ENCODE measurements at regions not wholly inside any gene's neighbourhood (a gene's known extent, or its start where the extent isn't known, plus 50 kb on each side); places are given as distances from the start of the nearest gene placed in this dataset.

DNA sequence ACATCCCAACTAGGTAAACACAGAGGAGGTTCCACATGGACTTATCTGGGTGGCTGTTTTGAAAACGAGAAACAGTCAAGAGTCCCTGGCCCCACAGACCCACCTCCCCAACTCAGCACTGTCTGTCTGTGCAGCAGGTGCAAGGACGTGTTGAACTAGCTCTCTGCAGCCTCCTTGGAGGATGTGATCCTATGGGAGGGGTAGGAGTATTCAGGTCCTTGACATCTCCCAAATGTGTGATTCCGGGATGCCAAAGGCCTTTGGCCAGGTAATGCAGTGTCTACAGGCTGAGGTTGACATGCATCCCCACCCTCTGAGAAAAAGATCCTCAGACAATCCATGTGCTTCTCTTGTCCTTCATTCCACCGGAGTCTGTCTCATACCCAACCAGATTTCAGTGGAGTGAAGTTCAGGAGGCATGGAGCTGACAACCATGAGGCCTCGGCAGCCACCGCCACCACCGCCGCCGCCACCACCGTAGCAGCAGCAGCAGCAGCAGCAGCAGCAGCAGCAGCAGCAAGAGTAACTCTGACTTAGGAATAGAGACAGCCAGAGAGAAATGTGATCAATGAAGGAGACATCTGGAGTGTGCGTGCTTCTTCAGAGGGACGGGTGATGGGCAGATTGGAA lies 151.6 kb upstream of the CAMK1G start:
- TF ChIP-seq, protein P1, sequence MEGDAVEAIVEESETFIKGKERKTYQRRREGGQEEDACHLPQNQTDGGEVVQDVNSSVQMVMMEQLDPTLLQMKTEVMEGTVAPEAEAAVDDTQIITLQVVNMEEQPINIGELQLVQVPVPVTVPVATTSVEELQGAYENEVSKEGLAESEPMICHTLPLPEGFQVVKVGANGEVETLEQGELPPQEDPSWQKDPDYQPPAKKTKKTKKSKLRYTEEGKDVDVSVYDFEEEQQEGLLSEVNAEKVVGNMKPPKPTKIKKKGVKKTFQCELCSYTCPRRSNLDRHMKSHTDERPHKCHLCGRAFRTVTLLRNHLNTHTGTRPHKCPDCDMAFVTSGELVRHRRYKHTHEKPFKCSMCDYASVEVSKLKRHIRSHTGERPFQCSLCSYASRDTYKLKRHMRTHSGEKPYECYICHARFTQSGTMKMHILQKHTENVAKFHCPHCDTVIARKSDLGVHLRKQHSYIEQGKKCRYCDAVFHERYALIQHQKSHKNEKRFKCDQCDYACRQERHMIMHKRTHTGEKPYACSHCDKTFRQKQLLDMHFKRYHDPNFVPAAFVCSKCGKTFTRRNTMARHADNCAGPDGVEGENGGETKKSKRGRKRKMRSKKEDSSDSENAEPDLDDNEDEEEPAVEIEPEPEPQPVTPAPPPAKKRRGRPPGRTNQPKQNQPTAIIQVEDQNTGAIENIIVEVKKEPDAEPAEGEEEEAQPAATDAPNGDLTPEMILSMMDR (IDR thresholded peaks at IDR 0.05): no peak
- Histone ChIP-seq H3K27me3 (ENCODE audit: low read depth) (peaks cover 8% of the 10 kb centered on the region), H3K4me3 (no peak overlapping the region), H3K36me3 (no peaks in the 10 kb centered on the region), H3K4me1 (no peaks in the 10 kb centered on the region), H3K9me3 (no peaks in the 10 kb centered on the region), H3K27ac (no peak overlapping the region)
- DNase-seq (no peak), ATAC-seq (no peak)
- intact Hi-C loops (cut with DNase I): no loop called here

DNA sequence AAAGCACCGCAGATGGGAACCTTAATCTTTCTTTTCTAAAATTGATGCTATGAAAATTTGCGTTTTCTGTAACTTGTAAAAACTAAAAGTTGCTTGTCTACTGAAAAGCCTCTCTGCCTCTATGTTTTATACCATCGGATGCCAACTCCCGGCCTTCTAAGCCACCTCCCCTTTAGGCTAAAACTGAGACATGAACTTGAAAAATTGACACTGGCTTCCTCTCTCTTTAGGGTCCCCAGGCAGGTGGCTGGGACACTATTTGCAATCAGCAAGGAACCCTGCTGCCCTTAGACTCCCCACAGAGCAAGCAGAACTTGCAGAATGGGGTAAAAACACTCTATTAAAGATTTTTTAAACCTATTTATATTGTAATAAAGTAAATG lies 151.1 kb upstream of the CAMK1G start:
- Histone ChIP-seq H3K27ac (no peak overlapping the region), H3K36me3 (no peaks in the 10 kb centered on the region), H3K27me3 (ENCODE audit: low read depth) (peaks cover 8% of the 10 kb centered on the region), H3K4me3 (no peak overlapping the region), H3K4me1 (no peaks in the 10 kb centered on the region), H3K9me3 (no peaks in the 10 kb centered on the region)
- TF ChIP-seq, protein P1 (IDR thresholded peaks at IDR 0.05): no peak
- DNase-seq (no peak), ATAC-seq (no peak)
- intact Hi-C loops (cut with DNase I): no loop called here

DNA sequence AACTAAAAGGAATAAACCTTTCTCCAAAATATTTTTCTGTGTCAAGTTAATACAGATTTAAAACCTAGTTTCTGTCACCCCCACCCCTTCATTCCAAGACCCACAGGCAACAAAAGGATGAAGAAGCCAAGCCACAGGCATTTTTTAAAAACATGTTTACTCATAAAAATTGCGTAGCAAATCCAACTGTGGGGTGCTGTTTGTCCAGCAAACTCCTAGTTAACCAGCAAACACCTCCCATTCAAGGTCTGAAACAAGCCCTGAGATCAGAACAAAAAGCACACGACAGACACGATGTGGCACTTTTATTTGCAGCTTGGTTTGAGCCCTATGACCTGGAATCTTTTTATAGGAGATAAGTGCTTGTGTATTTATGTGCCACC lies 149.9 kb upstream of the CAMK1G start:
- no peaks in the 10 kb centered on the region for H3K36me3 ChIP-seq
- no peaks in the 10 kb centered on the region for H3K9me3 ChIP-seq
- DNase-seq (no peak), ATAC-seq (no peak)
- no peaks in the 10 kb centered on the region for H3K4me1 ChIP-seq
- no peak overlapping the region for H3K4me3 ChIP-seq
- TF ChIP-seq, protein P1 (IDR thresholded peaks at IDR 0.05): no peak
- no peak overlapping the region for H3K27ac ChIP-seq
- intact Hi-C loops (cut with DNase I): no loop called here
- peaks cover 8% of the 10 kb centered on the region for H3K27me3 ChIP-seq (ENCODE audit: low read depth)

DNA sequence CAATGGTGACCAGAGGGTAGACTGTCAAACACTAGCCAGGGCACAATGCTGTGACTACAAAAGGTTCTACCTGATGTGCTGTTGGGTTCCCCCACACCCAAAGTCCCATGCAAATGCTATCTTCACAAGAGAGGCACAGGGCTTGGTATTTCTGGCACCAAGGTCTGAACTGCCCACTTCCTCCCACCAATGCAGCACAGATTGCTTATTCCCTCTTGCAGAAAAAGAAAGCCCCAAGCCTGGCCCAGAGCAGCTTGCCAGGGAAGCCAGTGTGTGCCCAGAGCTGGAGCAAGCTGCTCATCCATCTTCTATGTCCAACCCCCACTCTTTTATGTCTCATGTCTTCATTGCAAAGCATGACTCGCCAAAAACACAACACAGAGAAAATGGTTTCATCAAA lies 149.4 kb upstream of the CAMK1G start:
- H3K27ac ChIP-seq: no peak overlapping the region
- H3K4me3 ChIP-seq: no peak overlapping the region
- no peaks in the 10 kb centered on the region for H3K9me3 ChIP-seq
- peaks cover 8% of the 10 kb centered on the region for H3K27me3 ChIP-seq (ENCODE audit: low read depth)
- no peaks in the 10 kb centered on the region for H3K4me1 ChIP-seq
- no peaks in the 10 kb centered on the region for H3K36me3 ChIP-seq
- TF ChIP-seq, protein P1 (IDR thresholded peaks at IDR 0.05): no peak
- DNase-seq (no peak), ATAC-seq (no peak)
- intact Hi-C loops (cut with DNase I): no loop called here

DNA sequence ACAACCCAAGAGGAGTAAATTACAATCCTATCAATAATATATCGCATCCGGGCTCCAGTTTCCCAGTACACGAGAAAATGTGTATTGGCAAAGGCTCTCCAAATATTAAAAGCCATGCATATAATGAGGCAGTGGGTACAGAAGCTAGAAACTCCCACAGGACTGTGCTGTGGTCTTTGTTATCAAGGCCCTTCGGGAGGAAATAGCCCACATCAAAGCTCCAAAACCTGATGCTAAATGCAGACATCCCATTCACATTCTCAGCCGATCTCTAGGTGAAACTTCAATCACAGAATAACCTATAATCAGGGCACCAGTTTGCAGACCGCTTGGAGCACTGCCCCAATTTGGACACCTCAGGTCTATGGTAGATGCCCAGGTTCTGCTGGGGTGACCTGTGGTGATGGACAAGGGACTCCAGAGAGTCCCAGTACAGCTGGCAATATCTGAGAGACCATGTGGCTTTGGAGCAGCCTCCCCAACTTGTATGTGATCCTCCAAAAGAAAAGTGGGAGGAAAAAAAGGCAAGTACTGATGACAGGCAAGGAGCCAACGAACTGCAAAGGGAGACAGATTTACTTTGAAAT lies 148.8 kb upstream of the CAMK1G start:
- Histone ChIP-seq H3K36me3 (no peaks in the 10 kb centered on the region), H3K27ac (no peak overlapping the region), H3K9me3 (no peaks in the 10 kb centered on the region), H3K4me1 (no peaks in the 10 kb centered on the region), H3K4me3 (no peak overlapping the region), H3K27me3 (ENCODE audit: low read depth) (peaks cover 8% of the 10 kb centered on the region)
- DNase-seq (no peak), ATAC-seq (no peak)
- TF ChIP-seq, protein P1 (IDR thresholded peaks at IDR 0.05): no peak
- intact Hi-C loops (cut with DNase I): no loop called here

All from lower lobe of right lung (tissue), 2 donors.